Peyer's patch (tissue), 4 donors: ENCODE measurements at regions not wholly inside any gene's neighbourhood (a gene's known extent, or its start where the extent isn't known, plus 50 kb on each side); places are given as distances from the start of the nearest gene placed in this dataset.

Experiments used
- DNase-seq, 3 donors: peaks; one replicate each; pipeline ENCODE4 v3.0.0-alpha.2; 2017 to 2019
- H3K27ac ChIP-seq, 4 donors: fragments of 200-600 bp; sonication (generic); one replicate each; pipeline ENCODE4 v1.5.1; 2016 to 2019
- H3K27me3 ChIP-seq, 2 donors: fragments of 200-600 bp; sonication (generic); one replicate each; pipeline ENCODE4 v1.5.1; 2019
- H3K36me3 ChIP-seq, 3 donors: fragments of 200-600 bp; sonication (generic); one replicate each; pipeline ENCODE4 v1.5.1; 2016 to 2019
- H3K4me1 ChIP-seq, 4 donors: fragments of 200-600 bp; sonication (generic); one replicate each; pipeline ENCODE4 v1.5.1; 2016 to 2019
- H3K4me3 ChIP-seq, 4 donors: fragments of 200-600 bp; sonication (generic); 1 replicate in 3 of 4; 2 replicates in 1 of 4; pipeline ENCODE4 v1.5.1; 2016 to 2019; ENCODE audit warnings: mild to moderate bottlenecking in 1 of 4
- H3K9me3 ChIP-seq, 4 donors: fragments of 200-600 bp; sonication (generic); one replicate each; pipeline ENCODE4 v1.5.1; 2016 to 2019; ENCODE audit warnings: mild to moderate bottlenecking in 1 of 4
- POLR2A ChIP-seq, 2 donors: fragments of 450-650 bp; IDR thresholded peaks; one replicate each; pipeline ENCODE4 v1.5.1; 2017; ENCODE audit warnings: antibody characterized with exemption in 2 of 2, mild to moderate bottlenecking in 2 of 2, moderate library complexity in 2 of 2
- TF ChIP-seq, protein P1 (sequence below), 6 experiments: fragments of 450-650 bp in 4 of 6; fragments of 200-600 bp in 2 of 6; sonication (generic) in 1 of 6; IDR thresholded peaks; one replicate each; pipeline ENCODE4 v1.5.1; 2017 to 2019; ENCODE audit warnings: antibody characterized with exemption in 6 of 6, mild to moderate bottlenecking in 3 of 6, moderate library complexity in 1 of 6

DNA sequence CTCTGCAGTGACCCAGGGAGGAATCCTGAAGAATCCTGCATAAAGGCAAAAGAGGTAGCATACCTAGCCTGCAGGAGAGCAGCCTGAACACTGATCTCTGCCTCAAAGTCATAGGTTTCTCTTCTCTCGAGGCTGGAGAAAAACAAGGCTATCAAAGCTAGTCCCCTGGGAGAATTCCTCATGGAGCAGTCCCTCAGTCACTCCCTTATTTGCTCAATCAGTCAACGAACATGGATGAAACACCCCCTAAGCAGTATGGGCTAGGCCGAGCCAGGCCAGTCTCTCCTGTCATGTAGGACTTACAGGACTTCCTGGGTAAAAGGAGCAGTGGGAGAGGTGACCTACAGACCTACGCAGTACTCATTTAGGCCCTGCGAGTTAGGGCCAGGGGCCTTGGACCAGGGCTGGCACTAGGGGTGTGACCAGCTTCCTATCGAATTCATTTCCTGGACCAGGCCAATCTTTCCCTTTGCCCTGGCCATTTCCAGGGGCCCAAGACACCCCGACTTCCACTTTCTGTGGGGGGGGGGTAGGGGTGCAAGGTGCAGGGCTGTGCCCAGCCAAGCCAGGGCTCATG is 164.1 kb downstream of the EFNB1 start:
- TF ChIP-seq, protein P1, sequence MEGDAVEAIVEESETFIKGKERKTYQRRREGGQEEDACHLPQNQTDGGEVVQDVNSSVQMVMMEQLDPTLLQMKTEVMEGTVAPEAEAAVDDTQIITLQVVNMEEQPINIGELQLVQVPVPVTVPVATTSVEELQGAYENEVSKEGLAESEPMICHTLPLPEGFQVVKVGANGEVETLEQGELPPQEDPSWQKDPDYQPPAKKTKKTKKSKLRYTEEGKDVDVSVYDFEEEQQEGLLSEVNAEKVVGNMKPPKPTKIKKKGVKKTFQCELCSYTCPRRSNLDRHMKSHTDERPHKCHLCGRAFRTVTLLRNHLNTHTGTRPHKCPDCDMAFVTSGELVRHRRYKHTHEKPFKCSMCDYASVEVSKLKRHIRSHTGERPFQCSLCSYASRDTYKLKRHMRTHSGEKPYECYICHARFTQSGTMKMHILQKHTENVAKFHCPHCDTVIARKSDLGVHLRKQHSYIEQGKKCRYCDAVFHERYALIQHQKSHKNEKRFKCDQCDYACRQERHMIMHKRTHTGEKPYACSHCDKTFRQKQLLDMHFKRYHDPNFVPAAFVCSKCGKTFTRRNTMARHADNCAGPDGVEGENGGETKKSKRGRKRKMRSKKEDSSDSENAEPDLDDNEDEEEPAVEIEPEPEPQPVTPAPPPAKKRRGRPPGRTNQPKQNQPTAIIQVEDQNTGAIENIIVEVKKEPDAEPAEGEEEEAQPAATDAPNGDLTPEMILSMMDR (IDR thresholded peaks at IDR 0.05) = no peak
- no peak for TF ChIP-seq POLR2A (IDR thresholded peaks at IDR 0.05)
- Histone ChIP-seq H3K36me3 (no peaks in the 10 kb centered on the region), H3K4me1 (peaks cover 0 to 8% (median 0%) of the 10 kb centered on the region in 4 donors), H3K4me3 (no peak overlapping the region), H3K9me3 (no peaks in the 10 kb centered on the region), H3K27me3 (no peaks in the 10 kb centered on the region), H3K27ac (peak overlapping the region in 1 of 4 donors; percentile 28)
- DNase-seq = no peak

- Histone ChIP-seq H3K27ac (no peak overlapping the region), H3K9me3 (no peaks in the 10 kb centered on the region), H3K27me3 (no peaks in the 10 kb centered on the region), H3K4me1 (peaks cover 0 to 8% (median 0%) of the 10 kb centered on the region in 4 donors), H3K36me3 (no peaks in the 10 kb centered on the region), H3K4me3 (no peak overlapping the region)
- no peak for DNase-seq
- TF ChIP-seq POLR2A (IDR thresholded peaks at IDR 0.05) = no peak
- TF ChIP-seq, protein P1 (IDR thresholded peaks at IDR 0.05) = no peak
Observed at GRCh38 chrX:68991691-68992345, 163.0 kb downstream of the EFNB1 start.

GRCh38 chrX:68990948-68991347 is 162.1 kb downstream of the EFNB1 start:
- Histone ChIP-seq H3K27ac (no peak overlapping the region), H3K27me3 (no peaks in the 10 kb centered on the region)

GRCh38 chrX:68989865-68990606 is 161.2 kb downstream of the EFNB1 start:
- no peaks in the 10 kb centered on the region for H3K27me3 ChIP-seq
- no peaks in the 10 kb centered on the region for H3K36me3 ChIP-seq
- no peaks in the 10 kb centered on the region for H3K9me3 ChIP-seq
- DNase-seq = no peak
- peaks cover 0 to under 1% (median 0%) of the 10 kb centered on the region in 4 donors for H3K4me1 ChIP-seq
- H3K4me3 ChIP-seq = no peak overlapping the region
- H3K27ac ChIP-seq = peak overlapping the region in 1 of 4 donors; percentile 9
- TF ChIP-seq, protein P1 (IDR thresholded peaks at IDR 0.05) = no peak

More at GRCh38 chrX:68990948-68991347, 162.1 kb downstream of the EFNB1 start:
- Histone ChIP-seq H3K36me3 (no peaks in the 10 kb centered on the region), H3K4me3 (no peak overlapping the region), H3K9me3 (no peaks in the 10 kb centered on the region), H3K4me1 (peaks cover 0 to 8% (median 0%) of the 10 kb centered on the region in 4 donors)
- DNase-seq = no peak
- TF ChIP-seq, protein P1 (IDR thresholded peaks at IDR 0.05) = no peak
- TF ChIP-seq POLR2A (IDR thresholded peaks at IDR 0.05) = no peak

GRCh38 chrX:68989456-68989855 is 160.6 kb downstream of the EFNB1 start:
- Histone ChIP-seq H3K9me3 (no peaks in the 10 kb centered on the region), H3K36me3 (no peaks in the 10 kb centered on the region), H3K27me3 (no peaks in the 10 kb centered on the region), H3K4me3 (no peak overlapping the region), H3K27ac (peak overlapping the region in 1 of 4 donors; percentile 9), H3K4me1 (no peaks in the 10 kb centered on the region)
- DNase-seq = no peak
- TF ChIP-seq, protein P1 (IDR thresholded peaks at IDR 0.05) = no peak
- TF ChIP-seq POLR2A (IDR thresholded peaks at IDR 0.05) = no peak
